HepG2 (cell line): ENCODE measurements at regions not wholly inside any gene's neighbourhood (a gene's known extent, or its start where the extent isn't known, plus 50 kb on each side); places are given as distances from the start of the nearest gene placed in this dataset.

Source experiments
- ATAC-seq: fragments of 200-7000 bp; cut with Tn5 transposase; 3 replicates; pipeline ENCODE4 v1.9.1; 2020; ENCODE audit warnings: mild to moderate bottlenecking, moderate library complexity
- BruUV-seq: library from RNA; stranded (reverse); fragments of 400-500 nt; replicated peaks from 2 replicates; lab custom pipeline; 2021; lab: Mats Ljungman, UMichigan
- CTCF ChIA-PET: fragments of 300-600 bp; formaldehyde crosslinking; extraction: SDS; loops from one replicate; lab custom pipeline; 2021; ENCODE audit warnings: low total read pairs, inconsistent platforms, low intra/inter-chr PET ratio; lab: Yijun Ruan, JAX
- POLR2A ChIA-PET: fragments of 350-600 bp; sonication (Branson Sonifier 250); formaldehyde crosslinking; loops from one replicate; lab custom pipeline; 2020; ENCODE audit warnings: antibody characterized with exemption, inconsistent platforms; lab: Yijun Ruan, JAX
- DNase-seq: peaks from one replicate; pipeline ENCODE4 v3.0.0-alpha.2; 2015; ENCODE audit warnings: low spot score
- FAIRE-seq: peaks from 3 replicates; lab custom pipeline; 2011; peaks lifted over from hg19 to GRCh38; lab: Jason Lieb, UNC
- H2AFZ ChIP-seq: one replicate; pipeline ENCODE4 v1.6.1; 2011; ENCODE audit warnings: low read length, inconsistent platforms
- H3K27ac ChIP-seq: fragments of 300-600 bp; 3 replicates; pipeline ENCODE4 v1.8.0; 2011; ENCODE audit warnings: mixed run types, mild to moderate bottlenecking, mixed read lengths, low read length, inconsistent platforms; ENCODE audit not compliant: insufficient read depth; ENCODE audit errors: extremely low read length
- H3K27me3 ChIP-seq, 2 experiments: fragments of 200-600 bp in 1 of 2; 2 replicates in 1 of 2; 3 replicates in 1 of 2; pipeline versions ENCODE4 v1.6.0 to v1.8.0; 2011; ENCODE audit warnings: low read length in 2 of 2, mild to moderate bottlenecking in 2 of 2, moderate library complexity in 2 of 2, inconsistent platforms in 1 of 2; ENCODE audit not compliant: insufficient read depth in 2 of 2, control insufficient read depth in 1 of 2
- H3K36me3 ChIP-seq, 2 experiments: fragments of 200-600 bp in 1 of 2; replicated peaks in 1 of 2; 2 replicates in 1 of 2; 3 replicates in 1 of 2; pipeline versions ENCODE4 v1.5.1 to v1.8.0; 2011; ENCODE audit warnings: low read length in 2 of 2, inconsistent platforms in 1 of 2; ENCODE audit not compliant: insufficient read depth in 2 of 2, control insufficient read depth in 1 of 2
- H3K4me1 ChIP-seq: 2 replicates; pipeline ENCODE4 v1.5.1; 2012; ENCODE audit warnings: low read length, inconsistent platforms; ENCODE audit not compliant: insufficient read depth
- H3K4me2 ChIP-seq: 2 replicates; pipeline ENCODE4 v1.6.0; 2011; ENCODE audit warnings: low read depth, low read length, inconsistent platforms
- H3K4me3 ChIP-seq, 3 experiments: fragments of 200-600 bp in 1 of 3; sonication (generic), shearing (Covaris generic) in 1 of 3; replicated peaks in 1 of 3; 2 replicates each; pipeline ENCODE4 v1.5.1; 2011 to 2016; ENCODE audit warnings: low read length in 3 of 3, inconsistent platforms in 2 of 3, low read depth in 2 of 3, mild to moderate bottlenecking in 2 of 3, control low read depth in 1 of 3, mixed read lengths in 1 of 3; ENCODE audit not compliant: insufficient read depth in 1 of 3
- H3K79me2 ChIP-seq: one replicate; pipeline ENCODE4 v1.6.1; 2011; ENCODE audit warnings: low read length, inconsistent platforms; ENCODE audit not compliant: insufficient read depth
- H3K9ac ChIP-seq: 2 replicates; pipeline ENCODE4 v1.6.0; 2011; ENCODE audit warnings: mild to moderate bottlenecking, low read depth, low read length, inconsistent platforms; ENCODE audit not compliant: insufficient read depth
- H3K9me3 ChIP-seq: 2 replicates; pipeline ENCODE4 v1.5.1; 2012; ENCODE audit warnings: mild to moderate bottlenecking, low read length
- H4K20me1 ChIP-seq: 2 replicates; pipeline ENCODE4 v1.6.0; 2011; ENCODE audit warnings: inconsistent platforms, mild to moderate bottlenecking, low read length, moderate library complexity; ENCODE audit not compliant: insufficient read depth
- ATF4 ChIP-seq, 2 experiments: fragments of 450-650 bp in 1 of 2; sonication (generic) in 1 of 2; formaldehyde crosslinking; IDR thresholded peaks; 2 replicates each; pipeline versions ENCODE4 v1.5.0 to v1.8.0; 2020 to 2022; ENCODE audit warnings: mild to moderate bottlenecking in 1 of 2, missing genetic modification reagents in 1 of 2
- FOSL2 ChIP-seq: sonication (generic); formaldehyde crosslinking; IDR thresholded peaks from 2 replicates; pipeline ENCODE4 v1.4.0; 2020; ENCODE audit warnings: missing genetic modification reagents
- HMGXB4 ChIP-seq, 2 experiments: sonication (generic) in 1 of 2; formaldehyde crosslinking in 1 of 2; IDR thresholded peaks; 2 replicates each; pipeline versions ENCODE4 v1.4.0 to v1.6.1; 2018 to 2020; ENCODE audit warnings: missing genetic modification reagents in 2 of 2, borderline replicate concordance in 1 of 2, low read depth in 1 of 2, mild to moderate bottlenecking in 1 of 2, missing biosample characterization in 1 of 2
- NONO ChIP-seq, 2 experiments: fragments of 450-650 bp in 1 of 2; sonication (generic) in 1 of 2; formaldehyde crosslinking in 1 of 2; IDR thresholded peaks in 1 of 2; conservative IDR thresholded peaks in 1 of 2; 2 replicates each; pipeline versions ENCODE4 v1.6.1 to v1.8.0; 2017 to 2022; ENCODE audit warnings: mild to moderate bottlenecking in 1 of 2, missing genetic modification reagents in 1 of 2, moderate library complexity in 1 of 2
- PITX1 ChIP-seq: sonication (generic); formaldehyde crosslinking; IDR thresholded peaks from 2 replicates; pipeline ENCODE4 v1.5.1; 2020; ENCODE audit warnings: mild to moderate bottlenecking, missing genetic modification reagents
- RCOR2 ChIP-seq: IDR thresholded peaks from 2 replicates; pipeline ENCODE4 v1.6.1; 2016; ENCODE audit warnings: missing biosample characterization, missing genetic modification reagents
- THYN1 ChIP-seq: sonication (generic); formaldehyde crosslinking; IDR thresholded peaks from 2 replicates; pipeline ENCODE4 v1.8.1; 2023; ENCODE audit warnings: low read depth, mild to moderate bottlenecking, moderate library complexity, missing genetic modification reagents, borderline replicate concordance
- ZBTB43 ChIP-seq: sonication (generic); formaldehyde crosslinking; conservative IDR thresholded peaks from 2 replicates; pipeline ENCODE4 v1.4.0; 2020; ENCODE audit warnings: missing genetic modification reagents
- ZNF552 ChIP-seq: sonication (generic); formaldehyde crosslinking; IDR thresholded peaks from 2 replicates; pipeline ENCODE4 v1.9.0; 2022; ENCODE audit warnings: missing genetic modification reagents, mild to moderate bottlenecking, borderline replicate concordance
- ZNF672 ChIP-seq: sonication (generic); formaldehyde crosslinking; IDR thresholded peaks from 2 replicates; pipeline ENCODE4 v1.8.1; 2022; ENCODE audit warnings: missing genetic modification reagents
- WGBS: methylation state at CpG from one replicate; pipeline ENCODE4 v1.1.6; 2017; ENCODE audit warnings: low lambda C conversion rate; 5-methylcytosine and 5-hydroxymethylcytosine counted together
- in situ Hi-C: cut with HindIII; loops from 2 replicates; pipeline ENCODE4 v1.10.0; 2017; ENCODE audit warnings: low pct_unique_long_range_greater_than_20kb; ENCODE audit not compliant: extremely low pct_ligation_motif_present
- intact Hi-C: fragments of 100-400 bp; cut with micrococcal nuclease; formaldehyde crosslinking; loops from one replicate; pipeline ENCODE4 v1.10.0; 2022; ENCODE audit not compliant: unreplicated experiment

- TF ChIP-seq ATF4 (CRISPR knock-in tag; IDR thresholded peaks at IDR 0.05) (no peak), ZNF672 (CRISPR knock-in tag) (no peak)
- TF ChIP-seq, all 625 proteins: peak for 0
Observed at GRCh38 chr20:60901831-60902230, 350.2 kb upstream of the CDH4 start (continued).

GRCh38 chr20:60903325-60903971, 348.6 kb upstream of the CDH4 start:
- Histone ChIP-seq H3K4me1 (no peaks in the 10 kb centered on the region), H3K9me3 (peaks cover 91% of the 10 kb centered on the region), H3K4me2 (no peak overlapping the region), H2AFZ (no peak overlapping the region), H3K9ac (no peak overlapping the region)
- in situ Hi-C loops, result no loop called here
- CTCF ChIA-PET, result no interaction called here
- TF ChIP-seq NONO (IDR thresholded peaks at IDR 0.05), result no peak
- TF ChIP-seq NONO (CRISPR knock-in tag; conservative IDR thresholded peaks at IDR 0.05), result no peak
- no peak for TF ChIP-seq RCOR2 (CRISPR knock-in tag)
- no peak for TF ChIP-seq THYN1 (CRISPR knock-in tag)
- TF ChIP-seq, all 625 proteins: peak for 0
- no peaks in the 10 kb centered on the region for H3K79me2 ChIP-seq
- DNase-seq, result no peak
- no peak for FAIRE-seq
- no peaks in the 10 kb centered on the region for H4K20me1 ChIP-seq
- H3K27ac ChIP-seq, result no peak overlapping the region
- intact Hi-C loops, result no loop called here
- no peak for ATAC-seq
- POLR2A ChIA-PET, result no interaction called here
- H3K36me3 ChIP-seq, result no peaks in the 10 kb centered on the region
- H3K27me3 ChIP-seq, result no peaks in the 10 kb centered on the region
- H3K4me3 ChIP-seq, result no peak overlapping the region
- BruUV-seq, result no TSS peak
- 15% methylated on average over 12 of the region's 13 CpGs for WGBS

DNA sequence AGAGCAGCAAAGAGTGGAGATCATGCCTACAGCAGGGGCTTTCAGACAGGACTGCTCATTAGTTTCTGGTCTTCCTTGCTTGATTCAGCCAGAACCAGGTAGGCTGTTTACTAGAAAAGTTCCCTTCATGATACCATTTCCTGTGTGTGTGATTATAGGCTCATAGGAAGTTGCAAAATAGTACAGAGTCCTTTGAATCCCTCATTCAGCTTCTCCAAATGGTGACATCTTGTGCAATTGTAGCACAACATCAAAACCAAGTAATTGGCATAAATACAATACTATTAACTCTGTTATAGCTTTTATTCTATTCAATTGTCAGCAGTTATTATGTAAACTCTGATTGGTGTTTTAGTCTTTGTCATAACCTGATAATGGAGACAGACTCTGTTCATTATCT, 347.3 kb upstream of the CDH4 start:
- ATAC-seq (no peak), FAIRE-seq (no peak)
- Histone ChIP-seq H3K27me3 (no peaks in the 10 kb centered on the region), H3K9ac (no peak overlapping the region), H4K20me1 (no peaks in the 10 kb centered on the region), H3K36me3 (no peaks in the 10 kb centered on the region), H2AFZ (no peak overlapping the region), H3K4me1 (no peaks in the 10 kb centered on the region), H3K9me3 (peaks cover 83% of the 10 kb centered on the region), H3K4me3 (no peak overlapping the region), H3K79me2 (no peaks in the 10 kb centered on the region)
- CTCF ChIA-PET, result no interaction called here
- intact Hi-C loops, result no loop called here
- TF ChIP-seq ZNF552 (CRISPR knock-in tag) (no peak), FOSL2 (CRISPR knock-in tag) (no peak), PITX1 (CRISPR knock-in tag) (no peak), ZBTB43 (CRISPR knock-in tag) (no peak), HMGXB4 (CRISPR knock-in tag; IDR thresholded peaks at IDR 0.05; ENCODE audit: borderline replicate concordance in 1 of 2, low read depth in 1 of 2) (no peak)
- TF ChIP-seq, all 625 proteins: peak for 0
- BruUV-seq, result no TSS peak
- DNase-seq, result no peak
- in situ Hi-C loops, result no loop called here
- POLR2A ChIA-PET, result no interaction called here
- H3K27ac ChIP-seq, result no peak overlapping the region
- no peak overlapping the region for H3K4me2 ChIP-seq
